H1 (cell line): ENCODE measurements at regions not wholly inside any gene's neighbourhood (a gene's known extent, or its start where the extent isn't known, plus 50 kb on each side); places are given as distances from the start of the nearest gene placed in this dataset.

ENCODE experiments used
- CTCF ChIA-PET: fragments of 300-600 bp; sonication (Branson Sonifier 250); formaldehyde crosslinking; loops from one replicate; lab custom pipeline; 2021; ENCODE audit not compliant: partially characterized antibody; lab: Charles Lee
- POLR2A ChIA-PET: fragments of 300-600 bp; sonication (Branson Sonifier 250); formaldehyde crosslinking; loops from one replicate; lab custom pipeline; 2021; ENCODE audit warnings: inconsistent platforms; ENCODE audit not compliant: partially characterized antibody; lab: Charles Lee
- DNase-seq, 2 experiments: peaks; one replicate each; pipeline versions ENCODE4 v3.0.0 to v3.0.0-alpha.2; 2010 to 2022; ENCODE audit warnings: low spot score in 2 of 2, low read depth in 1 of 2, mixed read lengths in 1 of 2
- FAIRE-seq: peaks from 2 replicates; lab custom pipeline; 2011; peaks lifted over from hg19 to GRCh38; lab: Jason Lieb, UNC
- H2AFZ ChIP-seq: 2 replicates; pipeline ENCODE4 v1.8.1; 2012; ENCODE audit warnings: low read length, inconsistent platforms
- H2AK5ac ChIP-seq: 2 replicates; pipeline ENCODE4 v1.6.1; 2013; ENCODE audit warnings: low read depth, low read length
- H2BK120ac ChIP-seq: replicated peaks from 2 replicates; pipeline ENCODE3; 2013; ENCODE audit warnings: low read depth, low read length, inconsistent platforms
- H2BK12ac ChIP-seq: 2 replicates; pipeline ENCODE4 v1.6.1; 2013; ENCODE audit warnings: low read depth, low read length
- H2BK15ac ChIP-seq: 2 replicates; pipeline ENCODE4 v1.6.1; 2013; ENCODE audit warnings: low read length
- H2BK20ac ChIP-seq: 2 replicates; pipeline ENCODE4 v1.6.1; 2013; ENCODE audit warnings: low read length
- H2BK5ac ChIP-seq: 2 replicates; pipeline ENCODE4 v1.6.1; 2013; ENCODE audit warnings: low read depth, low read length
- H3K14ac ChIP-seq: 2 replicates; pipeline ENCODE4 v1.6.1; 2013; ENCODE audit warnings: inconsistent platforms; ENCODE audit not compliant: insufficient read length
- H3K18ac ChIP-seq: 2 replicates; pipeline ENCODE4 v1.6.1; 2013; ENCODE audit warnings: low read length; ENCODE audit errors: extremely low read depth
- H3K23ac ChIP-seq: 2 replicates; pipeline ENCODE4 v1.6.1; 2013; ENCODE audit warnings: inconsistent platforms; ENCODE audit not compliant: insufficient read length
- H3K23me2 ChIP-seq: 2 replicates; pipeline ENCODE4 v1.6.1; 2013; ENCODE audit warnings: low read depth, low read length
- H3K27ac ChIP-seq: 2 replicates; pipeline ENCODE4 v1.6.1; 2011; ENCODE audit warnings: low read depth, low read length, inconsistent platforms
- H3K27me3 ChIP-seq, 4 experiments: replicated peaks in 1 of 4; 1 replicate in 1 of 4; 2 replicates in 3 of 4; pipeline versions ENCODE4 v1.6.1 to v1.8.1; 2011 to 2013; ENCODE audit warnings: low read length in 3 of 4, mild to moderate bottlenecking in 3 of 4, inconsistent platforms in 2 of 4, mixed read lengths in 2 of 4, moderate library complexity in 1 of 4; ENCODE audit not compliant: control insufficient read depth in 3 of 4, insufficient read depth in 3 of 4; ENCODE audit errors: extremely low read depth in 1 of 4
- H3K36me3 ChIP-seq, 4 experiments: 2 replicates each; pipeline versions ENCODE4 v1.6.1 to v1.8.1; 2011 to 2013; ENCODE audit warnings: mild to moderate bottlenecking in 4 of 4, low read length in 3 of 4, moderate library complexity in 2 of 4, control low read depth in 1 of 4, inconsistent platforms in 1 of 4; ENCODE audit not compliant: insufficient read depth in 4 of 4, control insufficient read depth in 2 of 4
- H3K4ac ChIP-seq: replicated peaks from 2 replicates; pipeline ENCODE3; 2013; ENCODE audit warnings: low read length, low read depth, mixed read lengths, inconsistent platforms; ENCODE audit not compliant: insufficient read length
- H3K4me1 ChIP-seq, 4 experiments: replicated peaks in 1 of 4; 1 replicate in 1 of 4; 2 replicates in 3 of 4; pipeline versions ENCODE4 v1.6.1 to v1.8.1; 2011 to 2013; ENCODE audit warnings: low read length in 3 of 4, inconsistent platforms in 2 of 4, mixed read lengths in 1 of 4; ENCODE audit not compliant: insufficient read depth in 4 of 4, control insufficient read depth in 3 of 4
- H3K4me2 ChIP-seq, 2 experiments: 2 replicates each; pipeline versions ENCODE4 v1.6.1 to v1.8.1; 2011 to 2013; ENCODE audit warnings: low read depth in 2 of 2, low read length in 2 of 2, control low read depth in 1 of 2, inconsistent platforms in 1 of 2, mild to moderate bottlenecking in 1 of 2; ENCODE audit not compliant: insufficient read depth in 1 of 2
- H3K4me3 ChIP-seq, 4 experiments: fragments of 200-600, 300-600 bp in 1 of 4; sonication (generic), shearing (Covaris generic), sonication (Bioruptor Twin) in 1 of 4; 2 replicates each; pipeline versions ENCODE4 v1.5.1 to v1.8.1; 2011 to 2016; ENCODE audit warnings: low read length in 4 of 4, low read depth in 3 of 4, control low read depth in 2 of 4, inconsistent platforms in 2 of 4, mild to moderate bottlenecking in 2 of 4, mixed read lengths in 1 of 4, moderate library complexity in 1 of 4; ENCODE audit not compliant: insufficient read depth in 2 of 4; ENCODE audit errors: extremely low read depth in 1 of 4
- H3K56ac ChIP-seq: replicated peaks from 2 replicates; pipeline ENCODE3; 2013; ENCODE audit warnings: low read depth, mild to moderate bottlenecking, mixed read lengths, low read length, inconsistent platforms; ENCODE audit not compliant: insufficient read length
- H3K79me1 ChIP-seq: 2 replicates; pipeline ENCODE4 v1.6.1; 2013; ENCODE audit warnings: low read depth, low read length, control low read depth
- H3K79me2 ChIP-seq, 2 experiments: 2 replicates each; pipeline versions ENCODE4 v1.6.1 to v1.8.1; 2012 to 2013; ENCODE audit warnings: low read length in 2 of 2, mild to moderate bottlenecking in 2 of 2, inconsistent platforms in 1 of 2; ENCODE audit not compliant: insufficient read depth in 2 of 2, control insufficient read depth in 1 of 2
- H3K9ac ChIP-seq, 4 experiments: replicated peaks in 1 of 4; 1 replicate in 1 of 4; 2 replicates in 3 of 4; pipeline versions ENCODE4 v1.6.1 to v1.8.1; 2011 to 2013; ENCODE audit warnings: low read depth in 3 of 4, low read length in 3 of 4, control low read depth in 2 of 4, mild to moderate bottlenecking in 2 of 4, moderate library complexity in 2 of 4, inconsistent platforms in 1 of 4; ENCODE audit errors: extremely low read depth in 1 of 4
- H3K9me3 ChIP-seq, 2 experiments: 2 replicates each; pipeline versions ENCODE4 v1.6.1 to v1.8.1; 2012 to 2013; ENCODE audit warnings: mild to moderate bottlenecking in 2 of 2, moderate library complexity in 2 of 2, control low read depth in 1 of 2, inconsistent platforms in 1 of 2, low read depth in 1 of 2, low read length in 1 of 2, mixed read lengths in 1 of 2; ENCODE audit not compliant: insufficient read depth in 2 of 2
- H4K20me1 ChIP-seq, 2 experiments: replicated peaks in 1 of 2; 2 replicates each; pipeline versions ENCODE3 to v1.8.1; 2011 to 2013; ENCODE audit warnings: inconsistent platforms in 2 of 2, low read length in 2 of 2, mild to moderate bottlenecking in 1 of 2; ENCODE audit not compliant: insufficient read depth in 2 of 2, control insufficient read depth in 1 of 2
- H4K5ac ChIP-seq: 2 replicates; pipeline ENCODE4 v1.6.1; 2013; ENCODE audit warnings: low read length, low read depth, mixed read lengths, inconsistent platforms; ENCODE audit not compliant: insufficient read length
- H4K8ac ChIP-seq: 2 replicates; pipeline ENCODE4 v1.8.0; 2013; ENCODE audit warnings: mild to moderate bottlenecking, moderate library complexity, low read length, inconsistent platforms; ENCODE audit not compliant: insufficient read depth; ENCODE audit errors: extremely low read depth
- H4K91ac ChIP-seq: replicated peaks from 2 replicates; pipeline ENCODE3; 2013; ENCODE audit warnings: low read length, mixed read lengths, inconsistent platforms; ENCODE audit not compliant: insufficient read length
- BRCA1 ChIP-seq: IDR thresholded peaks from 2 replicates; pipeline ENCODE4 v1.6.1; 2012; ENCODE audit warnings: low read depth, low read length, improper control_type of control experiment
- MAX ChIP-seq: IDR thresholded peaks from 2 replicates; pipeline ENCODE4 v1.6.1; 2012; ENCODE audit warnings: inconsistent platforms
- WGBS, 2 experiments: shearing (Covaris generic) in 1 of 2; methylation state at CpG; one replicate each; pipeline versions ENCODE4 v1.1.6 to v1.1.7; 2013 to 2015; ENCODE audit warnings: low lambda C conversion rate in 2 of 2, mixed read lengths in 2 of 2, inconsistent platforms in 1 of 2, low coverage in 1 of 2, missing lambda C conversion rate in 1 of 2; ENCODE audit not compliant: insufficient replicate concordance in 2 of 2, insufficient coverage in 1 of 2, insufficient read length in 1 of 2; ENCODE audit errors: extremely low coverage in 1 of 2, missing lambda C conversion rate in 1 of 2; 5-methylcytosine and 5-hydroxymethylcytosine counted together

GRCh38 chr22:34243023-34243422 is 322.7 kb upstream of the LARGE1 start:
- ChIA-PET CTCF (no interaction called here), POLR2A (no interaction called here)
- Histone ChIP-seq H4K5ac (no peak overlapping the region), H2BK120ac (no peak overlapping the region), H3K27me3 (no peaks in the 10 kb centered on the region), H3K56ac (no peak overlapping the region), H3K27ac (no peak overlapping the region), H3K23ac (no peak overlapping the region), H3K14ac (no peak overlapping the region), H2AK5ac (no peak overlapping the region), H4K8ac (no peak overlapping the region), H4K20me1 (no peaks in the 10 kb centered on the region), H3K4me1 (no peaks in the 10 kb centered on the region), H3K9ac (no peak overlapping the region), H3K4me2 (no peak overlapping the region), H3K9me3 (no peaks in the 10 kb centered on the region), H3K79me1 (no peaks in the 10 kb centered on the region), H3K4ac (no peak overlapping the region), H3K23me2 (no peaks in the 10 kb centered on the region), H2AFZ (peak overlapping the region; percentile 80), H2BK12ac (no peak overlapping the region), H2BK5ac (no peak overlapping the region), H3K18ac (peak overlapping the region; percentile 29; the same call in 1 of the 2 replicates), H3K36me3 (no peaks in the 10 kb centered on the region), H4K91ac (no peak overlapping the region), H3K4me3 (no peak overlapping the region), H3K79me2 (no peaks in the 10 kb centered on the region), H2BK15ac (no peak overlapping the region), H2BK20ac (no peak overlapping the region)
- TF ChIP-seq MAX (0 out of 2 replicates have a peak, but pooled peaks have one; percentile 8), BRCA1 (no peak)
- 97% methylated on average over 2 of the region's 2 CpGs; no CpG with 5 or more reads in 1 of the 2 experiments for WGBS, 2 experiments
- no peak for FAIRE-seq
- no peak for DNase-seq
